ENCODE measurements at regions not wholly inside any gene's neighbourhood (a gene's known extent, or its start where the extent isn't known, plus 50 kb on each side); places are given as distances from the start of the nearest gene placed in this dataset.
A peak's percentile ranks its signal among the peaks of the same experiment; 100 is the strongest.

- Histone ChIP-seq H3K36me3 (replicated peaks in 1 of 2; ENCODE audit: insufficient read depth in 1 of 2, low read depth in 2 of 2) (no peaks in the 10 kb centered on the region), H3K27ac (no peak overlapping the region), H3K9me3 (no peaks in the 10 kb centered on the region), H3K4me1 (no peaks in the 10 kb centered on the region), H3K27me3 (no peaks in the 10 kb centered on the region), H3K4me3 (no peak overlapping the region)
- ATAC-seq (no peak), DNase-seq (no peak)
- intact Hi-C loops (cut with DNase I) = no loop called here
- TF ChIP-seq CTCF (IDR thresholded peaks at IDR 0.05) (no peak), POLR2A (IDR thresholded peaks at IDR 0.05) (no peak)
- 85 to 91% methylated on average over 2 of the region's 2 CpGs for WGBS, 2 donors
Measured at GRCh38 chr7:138278601-138279000, 181.5 kb upstream of the TRIM24 start.

- ATAC-seq (no peak), DNase-seq (no peak)
- H3K4me1 ChIP-seq = no peaks in the 10 kb centered on the region
- TF ChIP-seq CTCF (IDR thresholded peaks at IDR 0.05) (no peak), POLR2A (IDR thresholded peaks at IDR 0.05) (no peak)
- no peak overlapping the region for H3K4me3 ChIP-seq
- intact Hi-C loops (cut with DNase I) = no loop called here
- no peaks in the 10 kb centered on the region for H3K27me3 ChIP-seq
- H3K27ac ChIP-seq = no peak overlapping the region
- H3K9me3 ChIP-seq = no peaks in the 10 kb centered on the region
- 76 to 91% methylated on average over 5 of the region's 5 CpGs for WGBS, 2 donors
- no peaks in the 10 kb centered on the region for H3K36me3 ChIP-seq (replicated peaks in 1 of 2; ENCODE audit: insufficient read depth in 1 of 2, low read depth in 2 of 2)
Measured at GRCh38 chr7:138282997-138283396, 177.1 kb upstream of the TRIM24 start.

- WGBS, 2 donors = 11 to 13% methylated on average over 1 of the region's 1 CpG
- TF ChIP-seq CTCF (IDR thresholded peaks at IDR 0.05) = no peak
- TF ChIP-seq POLR2A (IDR thresholded peaks at IDR 0.05) = no peak
- intact Hi-C loops (cut with DNase I) = no loop called here
- Histone ChIP-seq H3K27ac (no peak overlapping the region), H3K4me3 (no peak overlapping the region), H3K4me1 (no peaks in the 10 kb centered on the region), H3K36me3 (replicated peaks in 1 of 2; ENCODE audit: insufficient read depth in 1 of 2, low read depth in 2 of 2) (no peaks in the 10 kb centered on the region), H3K27me3 (no peaks in the 10 kb centered on the region), H3K9me3 (peaks cover 0 to 6% (median 0%) of the 10 kb centered on the region in 3 donors)
- ATAC-seq (no peak), DNase-seq (peak in 2 of 4 donors; percentile 13 to 26)
Measured at GRCh38 chr7:138285129-138285528, 174.9 kb upstream of the TRIM24 start.

- Histone ChIP-seq H3K4me1 (no peaks in the 10 kb centered on the region), H3K36me3 (replicated peaks in 1 of 2; ENCODE audit: insufficient read depth in 1 of 2, low read depth in 2 of 2) (no peaks in the 10 kb centered on the region), H3K9me3 (peaks cover 0 to 7% (median 0%) of the 10 kb centered on the region in 3 donors), H3K27me3 (no peaks in the 10 kb centered on the region), H3K4me3 (no peak overlapping the region), H3K27ac (no peak overlapping the region)
- intact Hi-C loops (cut with DNase I) = no loop called here
- ATAC-seq = no peak
- DNase-seq = no peak
- WGBS, 2 donors = 78 to 83% methylated on average over 3 of the region's 3 CpGs
- TF ChIP-seq CTCF (IDR thresholded peaks at IDR 0.05) = no peak
- no peak for TF ChIP-seq POLR2A (IDR thresholded peaks at IDR 0.05)
Measured at GRCh38 chr7:138286846-138287245, 173.2 kb upstream of the TRIM24 start.

GRCh38 chr7:138287549-138287948 lies 172.5 kb upstream of the TRIM24 start:
- TF ChIP-seq POLR2A (IDR thresholded peaks at IDR 0.05) = no peak
- TF ChIP-seq CTCF (IDR thresholded peaks at IDR 0.05) = no peak
- H3K27me3 ChIP-seq = no peaks in the 10 kb centered on the region
- no peaks in the 10 kb centered on the region for H3K4me1 ChIP-seq
- H3K27ac ChIP-seq = no peak overlapping the region
- H3K4me3 ChIP-seq = no peak overlapping the region
- no peak for DNase-seq
- ATAC-seq = no peak
- intact Hi-C loops (cut with DNase I) = no loop called here
- no peaks in the 10 kb centered on the region for H3K36me3 ChIP-seq (replicated peaks in 1 of 2; ENCODE audit: insufficient read depth in 1 of 2, low read depth in 2 of 2)
- peaks cover 0 to 7% (median 0%) of the 10 kb centered on the region in 3 donors for H3K9me3 ChIP-seq
- WGBS, 2 donors = 63 to 79% methylated on average over 2 of the region's 2 CpGs
